AG04449 (cell line): ENCODE measurements at regions not wholly inside any gene's neighbourhood (a gene's known extent, or its start where the extent isn't known, plus 50 kb on each side); places are given as distances from the start of the nearest gene placed in this dataset.

ENCODE experiments used
- CTCF ChIA-PET: fragments of 350-600 bp; formaldehyde crosslinking; extraction: SDS; loops from one replicate; lab custom pipeline; 2021; ENCODE audit warnings: antibody characterized with exemption; lab: Yijun Ruan, JAX
- POLR2A ChIA-PET: fragments of 400-600, 350-600 bp; formaldehyde crosslinking; extraction: SDS; loops from one replicate; lab custom pipeline; 2020; ENCODE audit warnings: antibody characterized with exemption, inconsistent platforms; lab: Yijun Ruan, JAX
- DNase-seq: peaks from one replicate; pipeline ENCODE4 v3.0.0-alpha.2; 2010; ENCODE audit warnings: low read depth, low spot score
- H3K4me3 ChIP-seq: 2 replicates; pipeline ENCODE4 v1.5.1; 2011; ENCODE audit warnings: low read depth, mild to moderate bottlenecking, control low read depth, low read length
- CTCF ChIP-seq: IDR thresholded peaks from one replicate; pipeline ENCODE4 v1.5.1; 2011; ENCODE audit warnings: mild to moderate bottlenecking, moderate library complexity, low read length, control low read depth, inconsistent platforms; ENCODE audit not compliant: insufficient read depth; ENCODE audit errors: missing control alignments

GRCh38 chr2:204415406-204416181 is 129.7 kb upstream of the PARD3B start:
- CTCF ChIA-PET, result no interaction called here
- POLR2A ChIA-PET, result no interaction called here
- H3K4me3 ChIP-seq, result no peak overlapping the region
- no peak for TF ChIP-seq CTCF
- no peak for DNase-seq

- no peak overlapping the region for H3K4me3 ChIP-seq
- DNase-seq, result no peak
These were observed 129.0 kb upstream of the PARD3B start for GRCh38 chr2:204416236-204416635.

GRCh38 chr2:204425821-204426220 is 119.5 kb upstream of the PARD3B start:
- TF ChIP-seq CTCF, result no peak
- no peak for DNase-seq
- no peak overlapping the region for H3K4me3 ChIP-seq
- CTCF ChIA-PET, result no interaction called here
- POLR2A ChIA-PET, result no interaction called here

More at GRCh38 chr2:204416236-204416635, 129.0 kb upstream of the PARD3B start:
- TF ChIP-seq CTCF, result no peak
- ChIA-PET POLR2A (no interaction called here), CTCF (no interaction called here)

GRCh38 chr2:204428675-204429074 is 116.6 kb upstream of the PARD3B start:
- DNase-seq, result no peak
- H3K4me3 ChIP-seq, result no peak overlapping the region
- ChIA-PET POLR2A (no interaction called here), CTCF (no interaction called here)
- no peak for TF ChIP-seq CTCF

GRCh38 chr2:204431529-204431928 is 113.7 kb upstream of the PARD3B start:
- no peak for TF ChIP-seq CTCF
- POLR2A ChIA-PET, result interaction anchor here (0.6 kb wide), 1 partner anchor 12 kb away, joined by 3 read pairs; no protein-coding TSS in a partner anchor
- H3K4me3 ChIP-seq, result no peak overlapping the region
- CTCF ChIA-PET, result no interaction called here
- no peak for DNase-seq

GRCh38 chr2:204432196-204432595 is 113.1 kb upstream of the PARD3B start:
- ChIA-PET CTCF (no interaction called here), POLR2A (no interaction called here)
- TF ChIP-seq CTCF, result no peak
- DNase-seq, result no peak
- no peak overlapping the region for H3K4me3 ChIP-seq
